OCI-LY3 (cell line): ENCODE measurements at regions not wholly inside any gene's neighbourhood (a gene's known extent, or its start where the extent isn't known, plus 50 kb on each side); places are given as distances from the start of the nearest gene placed in this dataset.

Experiments used
- H2AFZ ChIP-seq: fragments of 200-600, 300-600 bp; shearing (Covaris generic); 2 replicates; pipeline ENCODE4 v1.6.0; 2014; ENCODE audit warnings: antibody characterized with exemption, low read depth, low read length
- H3K27ac ChIP-seq: fragments of 200-600, 300-600 bp; sonication (generic); 2 replicates; pipeline ENCODE4 v1.5.1; 2014; ENCODE audit warnings: mild to moderate bottlenecking, low read length, moderate library complexity, mixed read lengths
- H3K27me3 ChIP-seq: fragments of 200-600, 300-600 bp; sonication (generic); 2 replicates; pipeline ENCODE4 v1.6.1; 2014; ENCODE audit warnings: low read depth, low read length, mixed read lengths
- H3K36me3 ChIP-seq: fragments of 200-600, 300-600 bp; sonication (generic); replicated peaks from 2 replicates; pipeline ENCODE3; 2014; ENCODE audit warnings: low read depth, low read length, mixed read lengths
- H3K4me1 ChIP-seq: fragments of 300-600, 200-600 bp; sonication (generic); 2 replicates; pipeline ENCODE4 v1.6.1; 2014; ENCODE audit warnings: low read length, mixed read lengths
- H3K4me2 ChIP-seq: fragments of 200-600, 300-600 bp; sonication (generic); 2 replicates; pipeline ENCODE4 v1.6.1; 2014; ENCODE audit warnings: low read length, mixed read lengths
- H3K4me3 ChIP-seq: fragments of 300-600, 200-600 bp; sonication (generic); 2 replicates; pipeline ENCODE4 v1.5.1; 2014; ENCODE audit warnings: antibody characterized with exemption, mild to moderate bottlenecking, low read length, moderate library complexity
- H3K79me2 ChIP-seq: fragments of 300-600, 200-600 bp; shearing (Covaris generic); 2 replicates; pipeline ENCODE4 v1.6.1; 2014; ENCODE audit warnings: mild to moderate bottlenecking, low read length, mixed read lengths
- H3K9ac ChIP-seq: fragments of 300-600, 200-600 bp; shearing (Covaris generic); 2 replicates; pipeline ENCODE4 v1.6.0; 2014; ENCODE audit warnings: mild to moderate bottlenecking, low read length, moderate library complexity
- H3K9me3 ChIP-seq: fragments of 200-600, 300-600 bp; shearing (Covaris generic); 2 replicates; pipeline ENCODE4 v1.6.1; 2014; ENCODE audit warnings: low read length, mixed read lengths; ENCODE audit not compliant: insufficient read depth
- H4K20me1 ChIP-seq: fragments of 200-600, 300-600 bp; sonication (generic); 2 replicates; pipeline ENCODE4 v1.6.1; 2016; ENCODE audit warnings: low read length, mixed read lengths; ENCODE audit not compliant: insufficient read depth
- CTCF ChIP-seq: fragments of 200-600, 300-600 bp; sonication (generic); IDR thresholded peaks from 2 replicates; pipeline ENCODE4 v1.5.1; 2014; ENCODE audit warnings: antibody characterized with exemption, low read length, low read depth
- EZH2phosphoT487 ChIP-seq: fragments of 200-600 bp; shearing (Covaris generic); IDR thresholded peaks from 2 replicates; pipeline ENCODE4 v1.6.1; 2018; ENCODE audit warnings: antibody characterized with exemption, mixed run types, low read depth

GRCh38 chr17:72175787-72176515, 55.1 kb downstream of the SOX9 start:
- no peak overlapping the region for H3K27ac ChIP-seq
- H3K4me1 ChIP-seq = no peaks in the 10 kb centered on the region
- H3K79me2 ChIP-seq = no peaks in the 10 kb centered on the region
- no peak overlapping the region for H3K4me3 ChIP-seq
- H4K20me1 ChIP-seq = no peaks in the 10 kb centered on the region
- peaks cover 10% of the 10 kb centered on the region for H3K27me3 ChIP-seq
- no peak overlapping the region for H3K9ac ChIP-seq
- H3K9me3 ChIP-seq = no peaks in the 10 kb centered on the region
- no peak for TF ChIP-seq EZH2phosphoT487
- TF ChIP-seq CTCF = no peak
- no peak overlapping the region for H2AFZ ChIP-seq
- H3K4me2 ChIP-seq = no peak overlapping the region
- H3K36me3 ChIP-seq = no peaks in the 10 kb centered on the region

GRCh38 chr17:72176516-72176851, 55.7 kb downstream of the SOX9 start:
- no peak overlapping the region for H3K4me3 ChIP-seq
- no peaks in the 10 kb centered on the region for H3K4me1 ChIP-seq
- no peak for TF ChIP-seq CTCF
- no peak for TF ChIP-seq EZH2phosphoT487
- no peak overlapping the region for H3K4me2 ChIP-seq
- no peaks in the 10 kb centered on the region for H3K79me2 ChIP-seq
- H3K27me3 ChIP-seq = peaks cover 7% of the 10 kb centered on the region
- no peak overlapping the region for H3K27ac ChIP-seq
- H3K9me3 ChIP-seq = no peaks in the 10 kb centered on the region
- no peaks in the 10 kb centered on the region for H3K36me3 ChIP-seq
- H4K20me1 ChIP-seq = no peaks in the 10 kb centered on the region
- H2AFZ ChIP-seq = no peak overlapping the region
- no peak overlapping the region for H3K9ac ChIP-seq

GRCh38 chr17:72176951-72177660, 56.3 kb downstream of the SOX9 start:
- Histone ChIP-seq H3K27me3 (peaks cover 2% of the 10 kb centered on the region), H3K4me3 (no peak overlapping the region), H4K20me1 (no peaks in the 10 kb centered on the region), H3K36me3 (no peaks in the 10 kb centered on the region), H3K9me3 (no peaks in the 10 kb centered on the region), H3K9ac (no peak overlapping the region), H3K27ac (no peak overlapping the region), H3K4me2 (no peak overlapping the region), H3K79me2 (no peaks in the 10 kb centered on the region), H2AFZ (no peak overlapping the region), H3K4me1 (no peaks in the 10 kb centered on the region)
- no peak for TF ChIP-seq EZH2phosphoT487

- Histone ChIP-seq H2AFZ (no peak overlapping the region), H3K4me1 (no peaks in the 10 kb centered on the region)
- no peak for TF ChIP-seq CTCF
- TF ChIP-seq EZH2phosphoT487 = no peak
Observed at GRCh38 chr17:72177738-72178137, 56.9 kb downstream of the SOX9 start.

More at GRCh38 chr17:72177738-72178137, 56.9 kb downstream of the SOX9 start:
- Histone ChIP-seq H3K79me2 (no peaks in the 10 kb centered on the region), H3K4me2 (no peak overlapping the region), H3K27ac (no peak overlapping the region), H4K20me1 (no peaks in the 10 kb centered on the region), H3K9ac (no peak overlapping the region), H3K4me3 (no peak overlapping the region), H3K9me3 (no peaks in the 10 kb centered on the region), H3K36me3 (no peaks in the 10 kb centered on the region), H3K27me3 (no peaks in the 10 kb centered on the region)
